ENCODE measurements at regions not wholly inside any gene's neighbourhood (a gene's known extent, or its start where the extent isn't known, plus 50 kb on each side); places are given as distances from the start of the nearest gene placed in this dataset.

- TF ChIP-seq CTCF (IDR thresholded peaks at IDR 0.05), result no peak
- TF ChIP-seq POLR2AphosphoS5 (IDR thresholded peaks at IDR 0.05), result no peak
- TF ChIP-seq POLR2A (IDR thresholded peaks at IDR 0.05), result no peak
- no peak for TF ChIP-seq EP300 (IDR thresholded peaks at IDR 0.05)
Observed at GRCh38 chr22:22156348-22156715, 88.3 kb upstream of the VPREB1 start.
